H1 (cell line): ENCODE measurements at regions not wholly inside any gene's neighbourhood (a gene's known extent, or its start where the extent isn't known, plus 50 kb on each side); places are given as distances from the start of the nearest gene placed in this dataset.

ENCODE experiments used
- CTCF ChIA-PET: fragments of 300-600 bp; sonication (Branson Sonifier 250); formaldehyde crosslinking; loops from one replicate; lab custom pipeline; 2021; ENCODE audit not compliant: partially characterized antibody; lab: Charles Lee
- POLR2A ChIA-PET: fragments of 300-600 bp; sonication (Branson Sonifier 250); formaldehyde crosslinking; loops from one replicate; lab custom pipeline; 2021; ENCODE audit warnings: inconsistent platforms; ENCODE audit not compliant: partially characterized antibody; lab: Charles Lee
- DNase-seq, 2 experiments: peaks; one replicate each; pipeline versions ENCODE4 v3.0.0 to v3.0.0-alpha.2; 2010 to 2022; ENCODE audit warnings: low spot score in 2 of 2, low read depth in 1 of 2, mixed read lengths in 1 of 2
- FAIRE-seq: peaks from 2 replicates; lab custom pipeline; 2011; peaks lifted over from hg19 to GRCh38; lab: Jason Lieb, UNC
- H2AFZ ChIP-seq: 2 replicates; pipeline ENCODE4 v1.8.1; 2012; ENCODE audit warnings: low read length, inconsistent platforms
- H2AK5ac ChIP-seq: 2 replicates; pipeline ENCODE4 v1.6.1; 2013; ENCODE audit warnings: low read depth, low read length
- H2BK120ac ChIP-seq: replicated peaks from 2 replicates; pipeline ENCODE3; 2013; ENCODE audit warnings: low read depth, low read length, inconsistent platforms
- H2BK12ac ChIP-seq: 2 replicates; pipeline ENCODE4 v1.6.1; 2013; ENCODE audit warnings: low read depth, low read length
- H2BK15ac ChIP-seq: 2 replicates; pipeline ENCODE4 v1.6.1; 2013; ENCODE audit warnings: low read length
- H2BK20ac ChIP-seq: 2 replicates; pipeline ENCODE4 v1.6.1; 2013; ENCODE audit warnings: low read length
- H2BK5ac ChIP-seq: 2 replicates; pipeline ENCODE4 v1.6.1; 2013; ENCODE audit warnings: low read depth, low read length
- H3K14ac ChIP-seq: 2 replicates; pipeline ENCODE4 v1.6.1; 2013; ENCODE audit warnings: inconsistent platforms; ENCODE audit not compliant: insufficient read length
- H3K18ac ChIP-seq: 2 replicates; pipeline ENCODE4 v1.6.1; 2013; ENCODE audit warnings: low read length; ENCODE audit errors: extremely low read depth
- H3K23ac ChIP-seq: 2 replicates; pipeline ENCODE4 v1.6.1; 2013; ENCODE audit warnings: inconsistent platforms; ENCODE audit not compliant: insufficient read length
- H3K23me2 ChIP-seq: 2 replicates; pipeline ENCODE4 v1.6.1; 2013; ENCODE audit warnings: low read depth, low read length
- H3K27ac ChIP-seq: 2 replicates; pipeline ENCODE4 v1.6.1; 2011; ENCODE audit warnings: low read depth, low read length, inconsistent platforms
- H3K27me3 ChIP-seq, 4 experiments: replicated peaks in 1 of 4; 1 replicate in 1 of 4; 2 replicates in 3 of 4; pipeline versions ENCODE4 v1.6.1 to v1.8.1; 2011 to 2013; ENCODE audit warnings: low read length in 3 of 4, mild to moderate bottlenecking in 3 of 4, inconsistent platforms in 2 of 4, mixed read lengths in 2 of 4, moderate library complexity in 1 of 4; ENCODE audit not compliant: control insufficient read depth in 3 of 4, insufficient read depth in 3 of 4; ENCODE audit errors: extremely low read depth in 1 of 4
- H3K36me3 ChIP-seq, 4 experiments: 2 replicates each; pipeline versions ENCODE4 v1.6.1 to v1.8.1; 2011 to 2013; ENCODE audit warnings: mild to moderate bottlenecking in 4 of 4, low read length in 3 of 4, moderate library complexity in 2 of 4, control low read depth in 1 of 4, inconsistent platforms in 1 of 4; ENCODE audit not compliant: insufficient read depth in 4 of 4, control insufficient read depth in 2 of 4
- H3K4ac ChIP-seq: replicated peaks from 2 replicates; pipeline ENCODE3; 2013; ENCODE audit warnings: low read length, low read depth, mixed read lengths, inconsistent platforms; ENCODE audit not compliant: insufficient read length
- H3K4me1 ChIP-seq, 4 experiments: replicated peaks in 1 of 4; 1 replicate in 1 of 4; 2 replicates in 3 of 4; pipeline versions ENCODE4 v1.6.1 to v1.8.1; 2011 to 2013; ENCODE audit warnings: low read length in 3 of 4, inconsistent platforms in 2 of 4, mixed read lengths in 1 of 4; ENCODE audit not compliant: insufficient read depth in 4 of 4, control insufficient read depth in 3 of 4
- H3K4me2 ChIP-seq, 2 experiments: 2 replicates each; pipeline versions ENCODE4 v1.6.1 to v1.8.1; 2011 to 2013; ENCODE audit warnings: low read depth in 2 of 2, low read length in 2 of 2, control low read depth in 1 of 2, inconsistent platforms in 1 of 2, mild to moderate bottlenecking in 1 of 2; ENCODE audit not compliant: insufficient read depth in 1 of 2
- H3K4me3 ChIP-seq, 4 experiments: fragments of 200-600, 300-600 bp in 1 of 4; sonication (generic), shearing (Covaris generic), sonication (Bioruptor Twin) in 1 of 4; 2 replicates each; pipeline versions ENCODE4 v1.5.1 to v1.8.1; 2011 to 2016; ENCODE audit warnings: low read length in 4 of 4, low read depth in 3 of 4, control low read depth in 2 of 4, inconsistent platforms in 2 of 4, mild to moderate bottlenecking in 2 of 4, mixed read lengths in 1 of 4, moderate library complexity in 1 of 4; ENCODE audit not compliant: insufficient read depth in 2 of 4; ENCODE audit errors: extremely low read depth in 1 of 4
- H3K56ac ChIP-seq: replicated peaks from 2 replicates; pipeline ENCODE3; 2013; ENCODE audit warnings: low read depth, mild to moderate bottlenecking, mixed read lengths, low read length, inconsistent platforms; ENCODE audit not compliant: insufficient read length
- H3K79me1 ChIP-seq: 2 replicates; pipeline ENCODE4 v1.6.1; 2013; ENCODE audit warnings: low read depth, low read length, control low read depth
- H3K79me2 ChIP-seq, 2 experiments: 2 replicates each; pipeline versions ENCODE4 v1.6.1 to v1.8.1; 2012 to 2013; ENCODE audit warnings: low read length in 2 of 2, mild to moderate bottlenecking in 2 of 2, inconsistent platforms in 1 of 2; ENCODE audit not compliant: insufficient read depth in 2 of 2, control insufficient read depth in 1 of 2
- H3K9ac ChIP-seq, 4 experiments: replicated peaks in 1 of 4; 1 replicate in 1 of 4; 2 replicates in 3 of 4; pipeline versions ENCODE4 v1.6.1 to v1.8.1; 2011 to 2013; ENCODE audit warnings: low read depth in 3 of 4, low read length in 3 of 4, control low read depth in 2 of 4, mild to moderate bottlenecking in 2 of 4, moderate library complexity in 2 of 4, inconsistent platforms in 1 of 4; ENCODE audit errors: extremely low read depth in 1 of 4
- H3K9me3 ChIP-seq, 2 experiments: 2 replicates each; pipeline versions ENCODE4 v1.6.1 to v1.8.1; 2012 to 2013; ENCODE audit warnings: mild to moderate bottlenecking in 2 of 2, moderate library complexity in 2 of 2, control low read depth in 1 of 2, inconsistent platforms in 1 of 2, low read depth in 1 of 2, low read length in 1 of 2, mixed read lengths in 1 of 2; ENCODE audit not compliant: insufficient read depth in 2 of 2
- H4K20me1 ChIP-seq, 2 experiments: replicated peaks in 1 of 2; 2 replicates each; pipeline versions ENCODE3 to v1.8.1; 2011 to 2013; ENCODE audit warnings: inconsistent platforms in 2 of 2, low read length in 2 of 2, mild to moderate bottlenecking in 1 of 2; ENCODE audit not compliant: insufficient read depth in 2 of 2, control insufficient read depth in 1 of 2
- H4K5ac ChIP-seq: 2 replicates; pipeline ENCODE4 v1.6.1; 2013; ENCODE audit warnings: low read length, low read depth, mixed read lengths, inconsistent platforms; ENCODE audit not compliant: insufficient read length
- H4K8ac ChIP-seq: 2 replicates; pipeline ENCODE4 v1.8.0; 2013; ENCODE audit warnings: mild to moderate bottlenecking, moderate library complexity, low read length, inconsistent platforms; ENCODE audit not compliant: insufficient read depth; ENCODE audit errors: extremely low read depth
- H4K91ac ChIP-seq: replicated peaks from 2 replicates; pipeline ENCODE3; 2013; ENCODE audit warnings: low read length, mixed read lengths, inconsistent platforms; ENCODE audit not compliant: insufficient read length
- BRCA1 ChIP-seq: IDR thresholded peaks from 2 replicates; pipeline ENCODE4 v1.6.1; 2012; ENCODE audit warnings: low read depth, low read length, improper control_type of control experiment
- CBX8 ChIP-seq: fragments of 300-800, 300-1000 bp; sonication (generic); IDR thresholded peaks from 2 replicates; pipeline ENCODE4 v1.7.1; 2016; ENCODE audit warnings: low read depth, low read length, borderline replicate concordance
- E2F6 ChIP-seq: IDR thresholded peaks from 2 replicates; pipeline ENCODE4 v1.6.1; 2012; ENCODE audit warnings: inconsistent platforms
- GABPA ChIP-seq: IDR thresholded peaks from 2 replicates; pipeline ENCODE4 v1.6.1; 2011; ENCODE audit warnings: mild to moderate bottlenecking, low read length, moderate library complexity, borderline replicate concordance; ENCODE audit not compliant: insufficient read depth
- KDM1A ChIP-seq: fragments of 200-600, 300-600 bp; sonication (generic); IDR thresholded peaks from 2 replicates; pipeline ENCODE4 v1.7.1; 2016; ENCODE audit warnings: mild to moderate bottlenecking, low read length, borderline replicate concordance
- PHF8 ChIP-seq: fragments of 200-600 bp; sonication (generic); conservative IDR thresholded peaks from 2 replicates; pipeline ENCODE4 v1.7.1; 2012; ENCODE audit warnings: low read depth, mild to moderate bottlenecking, inconsistent platforms, low read length, moderate library complexity
- POLR2A ChIP-seq, 2 experiments: IDR thresholded peaks; 1 replicate in 1 of 2; 2 replicates in 1 of 2; pipeline ENCODE4 v1.6.1; 2011; ENCODE audit warnings: low read depth in 2 of 2, low read length in 2 of 2, mild to moderate bottlenecking in 2 of 2; ENCODE audit errors: control extremely low read depth in 1 of 2
- POLR2AphosphoS5 ChIP-seq: IDR thresholded peaks from 2 replicates; pipeline ENCODE4 v1.6.1; 2011; ENCODE audit warnings: low read depth, low read length
- RNF2 ChIP-seq: fragments of 200-900, 300-1000 bp; sonication (generic); IDR thresholded peaks from 2 replicates; pipeline ENCODE4 v1.7.1; 2016; ENCODE audit warnings: borderline replicate concordance, low read depth, mild to moderate bottlenecking, antibody characterized with exemption, low read length; ENCODE audit not compliant: poor library complexity, severe bottlenecking; ENCODE audit errors: missing control alignments
- SP4 ChIP-seq: IDR thresholded peaks from 2 replicates; pipeline ENCODE4 v1.6.1; 2012; ENCODE audit warnings: low read length, inconsistent platforms
- SRF ChIP-seq: IDR thresholded peaks from 2 replicates; pipeline ENCODE4 v1.6.1; 2011; ENCODE audit warnings: mild to moderate bottlenecking, low read depth, low read length, moderate library complexity
- TEAD4 ChIP-seq: IDR thresholded peaks from 2 replicates; pipeline ENCODE4 v1.6.1; 2012; ENCODE audit warnings: low read depth, low read length, inconsistent platforms, mixed read lengths
- WGBS, 2 experiments: shearing (Covaris generic) in 1 of 2; methylation state at CpG; one replicate each; pipeline versions ENCODE4 v1.1.6 to v1.1.7; 2013 to 2015; ENCODE audit warnings: low lambda C conversion rate in 2 of 2, mixed read lengths in 2 of 2, inconsistent platforms in 1 of 2, low coverage in 1 of 2, missing lambda C conversion rate in 1 of 2; ENCODE audit not compliant: insufficient replicate concordance in 2 of 2, insufficient coverage in 1 of 2, insufficient read length in 1 of 2; ENCODE audit errors: extremely low coverage in 1 of 2, missing lambda C conversion rate in 1 of 2; 5-methylcytosine and 5-hydroxymethylcytosine counted together

- no peaks in the 10 kb centered on the region for H4K20me1 ChIP-seq
- CTCF ChIA-PET: interaction anchor here (0.7 kb wide), 1 partner anchor 260 kb away, joined by 3 read pairs; no protein-coding TSS in a partner anchor
These were observed 137.3 kb upstream of the PDE5A start for GRCh38 chr4:119765951-119766350.

More at GRCh38 chr4:119765951-119766350, 137.3 kb upstream of the PDE5A start:
- H3K27ac ChIP-seq: no peak overlapping the region
- H3K79me2 ChIP-seq: no peaks in the 10 kb centered on the region
- H3K4ac ChIP-seq: no peak overlapping the region
- no peak overlapping the region for H4K8ac ChIP-seq
- no peak for FAIRE-seq
- H2BK5ac ChIP-seq: no peak overlapping the region
- H2BK20ac ChIP-seq: no peak overlapping the region
- H2AFZ ChIP-seq: no peak overlapping the region
- TF ChIP-seq RNF2 (no peak), KDM1A (no peak), E2F6 (no peak), GABPA (no peak), SP4 (no peak), POLR2AphosphoS5 (no peak), SRF (no peak), PHF8 (no peak), POLR2A (IDR thresholded peaks at IDR 0.05; ENCODE audit: control extremely low read depth in 1 of 2, low read depth in 2 of 2, low read length in 2 of 2) (no peak), TEAD4 (no peak), CBX8 (no peak), BRCA1 (no peak)
- H2BK120ac ChIP-seq: no peak overlapping the region
- no peak overlapping the region for H3K18ac ChIP-seq
- H3K23me2 ChIP-seq: no peaks in the 10 kb centered on the region
- WGBS, 2 experiments: 94% methylated on average over 1 of the region's 1 CpG; no CpG with 5 or more reads in 1 of the 2 experiments
- H4K91ac ChIP-seq: no peak overlapping the region
- H2BK15ac ChIP-seq: no peak overlapping the region
- no peak overlapping the region for H4K5ac ChIP-seq
- H3K79me1 ChIP-seq: no peaks in the 10 kb centered on the region
- no peak overlapping the region for H3K4me3 ChIP-seq
- H3K36me3 ChIP-seq: no peaks in the 10 kb centered on the region
- H3K27me3 ChIP-seq: no peaks in the 10 kb centered on the region
- H2BK12ac ChIP-seq: no peak overlapping the region
- no peak overlapping the region for H3K9ac ChIP-seq
- no peak overlapping the region for H3K4me2 ChIP-seq
- no peak overlapping the region for H3K14ac ChIP-seq
- no peak overlapping the region for H3K23ac ChIP-seq
- H2AK5ac ChIP-seq: no peak overlapping the region
- no peak overlapping the region for H3K56ac ChIP-seq
- H3K9me3 ChIP-seq: no peaks in the 10 kb centered on the region
- POLR2A ChIA-PET: no interaction called here
- no peaks in the 10 kb centered on the region for H3K4me1 ChIP-seq
- DNase-seq: no peak
